Testis (tissue), 2 donors: ENCODE measurements at regions not wholly inside any gene's neighbourhood (a gene's known extent, or its start where the extent isn't known, plus 50 kb on each side); places are given as distances from the start of the nearest gene placed in this dataset.
"Not testable (repeated sequence)": the region's sequence is repeated elsewhere in the genome, so short reads cannot be mapped to it uniquely, and the experiment has no call there.

Experiments
- DNase-seq: peaks from one replicate; pipeline ENCODE4 v3.0.0-alpha.2; 2019
- H3K27ac ChIP-seq, 2 donors: fragments of 200-600 bp; sonication (generic); one replicate each; pipeline ENCODE4 v1.5.1; 2019
- H3K27me3 ChIP-seq: fragments of 200-600 bp; sonication (generic); one replicate; pipeline ENCODE4 v1.5.1; 2019
- H3K36me3 ChIP-seq: fragments of 200-600 bp; sonication (generic); one replicate; pipeline ENCODE4 v1.5.1; 2017; ENCODE audit warnings: low read depth; ENCODE audit errors: missing control alignments
- H3K4me1 ChIP-seq: fragments of 200-600 bp; sonication (generic); one replicate; pipeline ENCODE4 v1.5.1; 2019
- H3K4me3 ChIP-seq, 2 donors: fragments of 200-600 bp; sonication (generic); one replicate each; pipeline ENCODE4 v1.5.1; 2017 to 2019
- H3K9me3 ChIP-seq: fragments of 200-600 bp; sonication (generic); one replicate; pipeline ENCODE4 v1.5.1; 2017
- CTCF ChIP-seq, 3 experiments: fragments of 450-650 bp in 2 of 3; fragments of 200-600 bp in 1 of 3; sonication (generic) in 1 of 3; IDR thresholded peaks; one replicate each; pipeline ENCODE4 v1.5.1; 2016 to 2019; ENCODE audit warnings: antibody characterized with exemption in 3 of 3, mild to moderate bottlenecking in 2 of 3, moderate library complexity in 1 of 3
- POLR2A ChIP-seq: fragments of 450-650 bp; IDR thresholded peaks from one replicate; pipeline ENCODE4 v1.6.1; 2017; ENCODE audit warnings: antibody characterized with exemption, mild to moderate bottlenecking, moderate library complexity
- WGBS, 2 donors: methylation state at CpG; one replicate each; pipeline ENCODE4 v1.1.5; 2018; 5-methylcytosine and 5-hydroxymethylcytosine counted together
- intact Hi-C: fragments of 100-400 bp; cut with DNase I; formaldehyde crosslinking; loops from one replicate; pipeline ENCODE4 v1.15.1; 2023; ENCODE audit warnings: low total_unique reads

DNA sequence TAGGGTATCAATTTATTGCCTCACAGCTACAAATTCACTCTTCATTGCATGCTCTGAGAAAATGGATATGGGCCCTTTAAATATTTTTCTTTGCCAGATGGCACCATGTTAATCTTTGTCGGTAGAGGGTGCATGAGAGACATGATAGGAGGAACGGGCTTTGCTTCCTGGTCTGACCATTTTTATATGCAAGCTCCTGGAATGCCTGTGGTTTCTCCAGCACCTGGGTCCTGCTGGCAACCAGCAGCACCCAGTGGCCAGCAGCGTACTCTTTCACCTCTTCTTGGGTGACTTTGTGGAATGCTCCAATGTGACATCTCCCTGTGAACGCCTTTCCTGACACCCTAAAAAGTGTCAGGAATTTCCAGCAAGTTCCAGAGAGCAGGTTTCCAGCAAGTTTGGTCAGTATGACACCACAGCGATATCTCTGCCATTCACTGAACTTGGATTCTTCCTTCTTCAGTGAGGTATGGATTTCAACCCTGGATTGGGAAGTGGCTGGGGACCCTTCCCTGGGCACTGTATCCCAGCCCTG is 140.3 kb upstream of the PGRMC2 start:
- peak; percentile 77 for DNase-seq
- H3K27ac ChIP-seq, result peak overlapping the region in 1 of 2 donors; percentile 35
- peaks cover 10% of the 10 kb centered on the region for H3K4me1 ChIP-seq
- no peaks in the 10 kb centered on the region for H3K27me3 ChIP-seq
- WGBS, 2 donors, result 62 to 67% methylated on average over 5 of the region's 5 CpGs
- intact Hi-C loops, result no loop called here
- H3K36me3 ChIP-seq, result no peaks in the 10 kb centered on the region
- peak overlapping the region in 1 of 2 donors; percentile 26 for H3K4me3 ChIP-seq
- no peaks in the 10 kb centered on the region for H3K9me3 ChIP-seq
- TF ChIP-seq CTCF (IDR thresholded peaks at IDR 0.05) (peak in 2 of 3 experiments; percentile 22 to 28), POLR2A (no peak)

DNA sequence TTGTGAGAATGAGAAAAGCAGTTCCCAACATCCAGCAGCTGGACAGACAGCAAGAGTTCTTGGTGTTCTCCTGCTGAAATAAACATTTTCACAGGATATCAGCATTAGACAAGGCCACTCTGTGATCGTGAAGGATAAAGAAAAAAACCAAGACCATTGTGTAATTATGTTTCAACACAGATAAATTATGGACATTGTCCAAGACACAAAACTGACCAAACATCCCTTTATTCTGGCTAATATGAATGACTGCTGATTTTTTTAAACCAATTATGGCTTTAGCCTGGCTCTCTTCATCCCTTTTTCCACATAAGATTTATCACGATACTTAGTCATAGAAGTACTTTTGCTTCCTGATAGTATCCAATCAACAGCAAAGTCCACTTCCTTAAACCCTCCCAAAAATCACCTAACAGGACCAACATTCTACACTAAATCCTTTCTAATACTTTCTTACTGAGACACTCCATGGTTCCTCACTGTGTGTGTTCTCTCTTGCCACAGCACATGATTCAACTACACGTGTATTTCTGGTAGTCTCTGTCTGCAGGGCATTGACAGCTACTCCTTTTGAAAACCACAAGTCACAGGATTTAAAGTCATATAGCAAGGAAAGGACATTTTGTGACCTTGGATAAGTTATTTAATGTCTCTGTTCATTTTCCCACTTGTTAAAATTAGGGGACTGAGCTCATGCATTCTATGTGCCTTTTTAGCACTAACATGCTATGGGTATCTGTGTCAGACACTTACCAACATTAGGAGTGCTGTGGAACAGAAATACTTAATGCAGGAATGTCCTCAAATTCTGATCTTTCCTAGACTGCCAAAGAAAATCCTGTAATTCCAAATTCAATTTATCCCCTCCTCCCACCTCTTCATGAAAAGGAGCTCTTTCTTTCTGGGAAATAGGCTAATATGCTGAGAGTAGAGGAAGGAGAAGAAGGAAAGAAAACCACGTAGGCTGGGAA is 137.2 kb upstream of the PGRMC2 start:
- no peak overlapping the region for H3K4me3 ChIP-seq
- no peaks in the 10 kb centered on the region for H3K27me3 ChIP-seq
- 45 to 47% methylated on average over 4 of the region's 4 CpGs for WGBS, 2 donors
- H3K27ac ChIP-seq, result peak overlapping the region; percentile 39 to 61
- intact Hi-C loops, result no loop called here
- no peaks in the 10 kb centered on the region for H3K9me3 ChIP-seq
- H3K36me3 ChIP-seq, result no peaks in the 10 kb centered on the region
- peaks cover 10% of the 10 kb centered on the region for H3K4me1 ChIP-seq
- no peak for TF ChIP-seq CTCF (IDR thresholded peaks at IDR 0.05)
- TF ChIP-seq POLR2A, result no peak
- DNase-seq, result peak; percentile 32

GRCh38 chr4:128422296-128422695 is 134.7 kb upstream of the PGRMC2 start:
- H3K4me3 ChIP-seq, intact Hi-C loops, H3K4me1 ChIP-seq, H3K36me3 ChIP-seq, DNase-seq, H3K27me3 ChIP-seq, H3K27ac ChIP-seq, H3K9me3 ChIP-seq: not testable (repeated sequence)
- 90 to 93% methylated on average over 5 of the region's 5 CpGs for WGBS, 2 donors

GRCh38 chr4:128416921-128417320 is 129.3 kb upstream of the PGRMC2 start:
- no peak overlapping the region for H3K27ac ChIP-seq
- TF ChIP-seq POLR2A (no peak), CTCF (IDR thresholded peaks at IDR 0.05) (no peak)
- H3K27me3 ChIP-seq, result no peaks in the 10 kb centered on the region
- intact Hi-C loops, result no loop called here
- no peaks in the 10 kb centered on the region for H3K9me3 ChIP-seq
- WGBS, 2 donors, result 75 to 79% methylated on average over 3 of the region's 3 CpGs
- DNase-seq, result no peak
- no peaks in the 10 kb centered on the region for H3K4me1 ChIP-seq
- no peaks in the 10 kb centered on the region for H3K36me3 ChIP-seq
- H3K4me3 ChIP-seq, result no peak overlapping the region

GRCh38 chr4:128410037-128410436 is 122.4 kb upstream of the PGRMC2 start:
- intact Hi-C loops, result no loop called here
- H3K27me3 ChIP-seq, result no peaks in the 10 kb centered on the region
- TF ChIP-seq POLR2A (no peak), CTCF (IDR thresholded peaks at IDR 0.05) (no peak)
- H3K27ac ChIP-seq, result no peak overlapping the region
- no peaks in the 10 kb centered on the region for H3K36me3 ChIP-seq
- H3K4me3 ChIP-seq, result no peak overlapping the region
- H3K4me1 ChIP-seq, result no peaks in the 10 kb centered on the region
- no peaks in the 10 kb centered on the region for H3K9me3 ChIP-seq
- no peak for DNase-seq
- 75 to 82% methylated on average over 5 of the region's 5 CpGs for WGBS, 2 donors
